IMR-90 (cell line): ENCODE measurements at regions not wholly inside any gene's neighbourhood (a gene's known extent, or its start where the extent isn't known, plus 50 kb on each side); places are given as distances from the start of the nearest gene placed in this dataset.

ENCODE experiments used
- ATAC-seq: fragments of 200-7000 bp; cut with Tn5 transposase; 2 replicates; pipeline ENCODE4 v1.9.1; 2020; ENCODE audit warnings: low read depth, mild to moderate bottlenecking, moderate library complexity
- BruUV-seq: library from RNA; stranded (reverse); fragments of 400-500 nt; replicated peaks from 2 replicates; lab custom pipeline; 2021; lab: Mats Ljungman, UMichigan
- CTCF ChIA-PET: fragments of 300-600 bp; formaldehyde crosslinking; extraction: SDS; loops from one replicate; lab custom pipeline; 2021; ENCODE audit warnings: antibody characterized with exemption; lab: Yijun Ruan, JAX
- POLR2A ChIA-PET: fragments of 300-600 bp; sonication (Branson Sonifier 250); formaldehyde crosslinking; loops from one replicate; lab custom pipeline; 2022; ENCODE audit warnings: antibody characterized with exemption; ENCODE audit not compliant: unreplicated experiment; lab: Charles Lee
- DNase-seq: peaks from one replicate; pipeline ENCODE4 v3.0.0; 2013
- H2AFZ ChIP-seq: replicated peaks from 2 replicates; pipeline ENCODE3; 2013; ENCODE audit warnings: low read length, mild to moderate bottlenecking; ENCODE audit not compliant: poor library complexity
- H2AK5ac ChIP-seq: 2 replicates; pipeline ENCODE4 v1.6.1; 2013; ENCODE audit warnings: low read depth, low read length, inconsistent platforms
- H2AK9ac ChIP-seq: replicated peaks from 2 replicates; pipeline ENCODE3; 2013; ENCODE audit warnings: mild to moderate bottlenecking, low read depth, low read length, moderate library complexity; ENCODE audit not compliant: poor library complexity
- H2BK120ac ChIP-seq: 2 replicates; pipeline ENCODE4 v1.6.1; 2013; ENCODE audit warnings: low read depth, low read length, inconsistent platforms
- H2BK15ac ChIP-seq: 3 replicates; pipeline ENCODE4 v1.6.1; 2013; ENCODE audit warnings: low read depth, low read length, inconsistent platforms
- H2BK20ac ChIP-seq: 2 replicates; pipeline ENCODE4 v1.6.1; 2013; ENCODE audit warnings: low read depth, mild to moderate bottlenecking, inconsistent platforms, low read length, moderate library complexity
- H2BK5ac ChIP-seq: 2 replicates; pipeline ENCODE4 v1.6.1; 2013; ENCODE audit warnings: mild to moderate bottlenecking, low read depth, low read length, inconsistent platforms; ENCODE audit not compliant: poor library complexity, severe bottlenecking
- H3K14ac ChIP-seq: replicated peaks from 2 replicates; pipeline ENCODE4 v1.6.1; 2013; ENCODE audit warnings: low read depth, low read length, inconsistent platforms
- H3K18ac ChIP-seq: 2 replicates; pipeline ENCODE4 v1.6.1; 2013; ENCODE audit warnings: low read depth, low read length, control low read depth
- H3K23ac ChIP-seq: 2 replicates; pipeline ENCODE4 v1.6.1; 2013; ENCODE audit warnings: low read depth, low read length, inconsistent platforms
- H3K27ac ChIP-seq: 2 replicates; pipeline ENCODE4 v1.5.1; 2013; ENCODE audit warnings: mild to moderate bottlenecking, control low read depth, low read length; ENCODE audit not compliant: insufficient read depth
- H3K27me3 ChIP-seq: 2 replicates; pipeline ENCODE4 v1.6.1; 2013; ENCODE audit warnings: low read length; ENCODE audit not compliant: control insufficient read depth, insufficient read depth
- H3K36me3 ChIP-seq: 2 replicates; pipeline ENCODE4 v1.6.1; 2013; ENCODE audit warnings: low read length, mixed read lengths; ENCODE audit not compliant: control insufficient read depth, insufficient read depth
- H3K4ac ChIP-seq: 2 replicates; pipeline ENCODE4 v1.6.1; 2013; ENCODE audit warnings: low read depth, low read length, inconsistent platforms
- H3K4me1 ChIP-seq: 2 replicates; pipeline ENCODE4 v1.6.1; 2013; ENCODE audit warnings: low read length, mixed read lengths; ENCODE audit not compliant: control insufficient read depth, insufficient read depth
- H3K4me2 ChIP-seq: 2 replicates; pipeline ENCODE4 v1.6.1; 2013; ENCODE audit warnings: low read depth, mild to moderate bottlenecking, control low read depth, low read length, moderate library complexity
- H3K4me3 ChIP-seq: 2 replicates; pipeline ENCODE4 v1.5.1; 2013; ENCODE audit warnings: low read depth, mild to moderate bottlenecking, control low read depth, low read length, moderate library complexity; ENCODE audit not compliant: insufficient read depth
- H3K56ac ChIP-seq: 2 replicates; pipeline ENCODE4 v1.6.1; 2013; ENCODE audit warnings: low read length, inconsistent platforms; ENCODE audit not compliant: insufficient read depth; ENCODE audit errors: extremely low read depth
- H3K79me1 ChIP-seq, 2 experiments: 2 replicates each; pipeline ENCODE4 v1.6.1; 2013; ENCODE audit warnings: low read length in 2 of 2, inconsistent platforms in 1 of 2, low read depth in 1 of 2
- H3K9ac ChIP-seq: 2 replicates; pipeline ENCODE4 v1.6.1; 2013; ENCODE audit warnings: low read depth, low read length, control low read depth
- H3K9me1 ChIP-seq: 2 replicates; pipeline ENCODE4 v1.6.1; 2013; ENCODE audit warnings: low read length, inconsistent platforms; ENCODE audit not compliant: insufficient read depth
- H3K9me3 ChIP-seq: 2 replicates; pipeline ENCODE4 v1.6.1; 2013; ENCODE audit warnings: low read length; ENCODE audit not compliant: control insufficient read depth, insufficient read depth
- H4K20me1 ChIP-seq: 2 replicates; pipeline ENCODE4 v1.6.1; 2013; ENCODE audit warnings: low read length, inconsistent platforms; ENCODE audit not compliant: insufficient read depth
- H4K5ac ChIP-seq: 2 replicates; pipeline ENCODE4 v1.6.1; 2013; ENCODE audit warnings: mild to moderate bottlenecking, low read depth, low read length, control low read depth
- H4K8ac ChIP-seq, 2 experiments: 2 replicates each; pipeline ENCODE4 v1.6.1; 2013; ENCODE audit warnings: low read depth in 2 of 2, low read length in 2 of 2, control low read depth in 1 of 2, inconsistent platforms in 1 of 2
- H4K91ac ChIP-seq: 2 replicates; pipeline ENCODE4 v1.6.1; 2013; ENCODE audit warnings: low read depth, low read length, inconsistent platforms; ENCODE audit not compliant: insufficient read depth
- BHLHE40 ChIP-seq: fragments of 150-350 bp; IDR thresholded peaks from 2 replicates; pipeline ENCODE4 v1.6.1; 2016; ENCODE audit warnings: mild to moderate bottlenecking, low read depth, low read length
- CEBPB ChIP-seq: IDR thresholded peaks from 2 replicates; pipeline ENCODE4 v1.6.1; 2012; ENCODE audit warnings: low read depth, low read length, improper control_type of control experiment
- CHD1 ChIP-seq: IDR thresholded peaks from 2 replicates; pipeline ENCODE4 v1.6.1; 2012; ENCODE audit warnings: low read depth, low read length, improper control_type of control experiment
- MAFK ChIP-seq: IDR thresholded peaks from 2 replicates; pipeline ENCODE4 v1.6.1; 2012; ENCODE audit warnings: low read depth, low read length, improper control_type of control experiment
- POLR2A ChIP-seq: IDR thresholded peaks from 2 replicates; pipeline ENCODE4 v1.6.1; 2012; ENCODE audit warnings: mild to moderate bottlenecking, low read depth, low read length
- USF2 ChIP-seq: fragments of 150-350 bp; IDR thresholded peaks from 2 replicates; pipeline ENCODE4 v1.6.1; 2017; ENCODE audit warnings: mild to moderate bottlenecking, antibody characterized with exemption, low read length, low read depth
- WGBS, 2 experiments: methylation state at CpG; one replicate each; pipeline versions ENCODE4 v1.1.5 to v1.1.7; 2013; ENCODE audit warnings: missing lambda C conversion rate in 2 of 2; ENCODE audit not compliant: insufficient read length in 1 of 2; ENCODE audit errors: extremely low coverage in 2 of 2; 5-methylcytosine and 5-hydroxymethylcytosine counted together
- dilution Hi-C: fragments of 300-500 bp; cut with HindIII; formaldehyde crosslinking; loops from one replicate; pipeline ENCODE4 v1.14.3; 2018; ENCODE audit warnings: low sequenced_read_pairs; ENCODE audit not compliant: unreplicated experiment
- in situ Hi-C: fragments of 300-500 bp; cut with MboI; formaldehyde crosslinking; loops from 3 replicates; pipeline ENCODE4 v1.14.3; 2019; ENCODE audit warnings: low sequenced_read_pairs, inconsistent platforms, mixed read lengths
- intact Hi-C: fragments of 100-400 bp; cut with micrococcal nuclease; formaldehyde crosslinking; loops from 2 replicates; pipeline ENCODE4 v1.10.0; 2022

GRCh38 chr5:143646961-143647360, 165.0 kb upstream of the HMHB1 start:
- Histone ChIP-seq H2AK9ac (no peak overlapping the region), H2BK5ac (peak overlapping the region; percentile 47), H2AK5ac (no peak overlapping the region), H3K4me1 (peaks cover 15% of the 10 kb centered on the region), H4K91ac (peak overlapping the region; percentile 84; the same call in 1 of the 2 replicates), H4K5ac (peak overlapping the region; percentile 9; the same call in 1 of the 2 replicates), H3K79me1 (no peaks in the 10 kb centered on the region), H3K4ac (peak overlapping the region; percentile 44), H3K27me3 (no peaks in the 10 kb centered on the region), H3K18ac (peak overlapping the region; percentile 43; the same call in 1 of the 2 replicates), H2AFZ (no peak overlapping the region), H3K27ac (no peak overlapping the region), H3K9ac (no peak overlapping the region; the same call in 1 of the 2 replicates), H3K9me1 (peaks cover 11% of the 10 kb centered on the region), H3K14ac (peak overlapping the region; percentile 66; the same call in 1 of the 2 replicates), H3K4me2 (peak overlapping the region; percentile 44; the same call in 1 of the 2 replicates), H3K9me3 (no peaks in the 10 kb centered on the region), H4K20me1 (no peaks in the 10 kb centered on the region), H2BK15ac (peak overlapping the region; percentile 42; the same call in 1 of the 3 replicates), H3K23ac (peak overlapping the region; percentile 71; the same call in 1 of the 2 replicates), H3K4me3 (no peak overlapping the region), H2BK20ac (peak overlapping the region; percentile 84), H4K8ac (peak overlapping the region; percentile 27 to 36; a peak in 2 of 4 replicates), H3K56ac (no peak overlapping the region), H3K36me3 (no peaks in the 10 kb centered on the region), H2BK120ac (peak overlapping the region; percentile 85)
- TF ChIP-seq POLR2A, result no peak
- no peak for TF ChIP-seq MAFK
- no peak for TF ChIP-seq USF2
- no peak for TF ChIP-seq CEBPB
- TF ChIP-seq CHD1, result no peak
- TF ChIP-seq BHLHE40, result peak; percentile 84
- DNase-seq (peak; percentile 21), ATAC-seq (peak; percentile 67)
- POLR2A ChIA-PET, result no interaction called here
- intact Hi-C loops (no loop called here), in situ Hi-C loops (no loop called here), dilution Hi-C loops (no loop called here)
- no TSS peak for BruUV-seq
- WGBS, 2 experiments, result 64% methylated on average over 7 of the region's 14 CpGs; no CpG with 5 or more reads in 1 of the 2 experiments
- CTCF ChIA-PET, result no interaction called here
